ENCODE measurements at regions not wholly inside any gene's neighbourhood (a gene's known extent, or its start where the extent isn't known, plus 50 kb on each side); places are given as distances from the start of the nearest gene placed in this dataset.

DNA sequence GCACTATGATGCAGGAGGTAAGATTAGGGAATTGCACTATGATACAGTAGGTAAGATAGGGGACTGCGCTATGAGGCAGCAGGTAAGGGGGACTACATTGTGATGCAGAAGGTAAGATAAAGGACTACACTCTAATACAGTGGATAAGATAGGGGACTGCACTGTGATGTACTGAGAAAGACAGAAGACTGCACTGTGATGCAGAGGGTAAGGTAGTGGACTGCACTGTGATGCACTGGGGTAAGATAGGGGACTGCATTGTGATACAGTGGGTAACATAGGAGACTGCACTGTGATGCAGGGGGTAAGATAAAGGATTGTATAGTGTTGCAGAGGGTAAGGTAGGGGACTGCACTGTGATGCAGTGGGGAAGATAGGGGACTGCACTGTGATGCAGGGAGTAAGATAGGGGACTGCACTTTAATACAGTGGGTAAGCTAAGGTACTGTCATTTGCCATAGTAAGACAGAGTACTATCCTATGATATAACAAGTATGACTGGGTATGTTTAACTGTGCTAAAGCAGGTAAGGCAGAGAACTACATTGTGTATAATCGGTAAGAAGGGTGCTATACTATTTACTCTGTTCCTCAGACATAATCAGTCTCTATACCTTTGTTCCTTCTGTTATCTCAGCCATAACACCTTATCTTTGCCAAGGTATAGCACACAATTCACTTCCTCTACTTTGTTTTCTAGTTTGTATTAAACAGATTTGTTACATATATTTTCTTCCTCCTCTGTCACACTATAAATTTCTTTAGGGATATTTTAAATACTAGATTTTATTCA lies 208.5 kb downstream of the BARHL2 start:
- DNase-seq (ENCODE audit: low read depth in 1 of 2, low spot score in 1 of 2) (no peak), FAIRE-seq (no peak), ATAC-seq (0 out of 6 replicates have a peak, but pooled peaks of 1 of the 2 experiments have one; percentile 30)
- Histone ChIP-seq H3K27ac (no peak overlapping the region), H3K4me3 (no peak overlapping the region), H3K4me1 (no peaks in the 10 kb centered on the region), H3K9me3 (no peaks in the 10 kb centered on the region), H3K4me2 (no peak overlapping the region)
- ChIA-PET POLR2A (no interaction called here), CTCF (interaction anchor here (1.1 kb wide), 1 partner anchor 522 kb away, joined by 3 read pairs; no protein-coding TSS in a partner anchor)
- 0% methylated on average over 2 of the region's 2 CpGs for WGBS (ENCODE audit: missing lambda C conversion rate)
- TF ChIP-seq, protein P1, sequence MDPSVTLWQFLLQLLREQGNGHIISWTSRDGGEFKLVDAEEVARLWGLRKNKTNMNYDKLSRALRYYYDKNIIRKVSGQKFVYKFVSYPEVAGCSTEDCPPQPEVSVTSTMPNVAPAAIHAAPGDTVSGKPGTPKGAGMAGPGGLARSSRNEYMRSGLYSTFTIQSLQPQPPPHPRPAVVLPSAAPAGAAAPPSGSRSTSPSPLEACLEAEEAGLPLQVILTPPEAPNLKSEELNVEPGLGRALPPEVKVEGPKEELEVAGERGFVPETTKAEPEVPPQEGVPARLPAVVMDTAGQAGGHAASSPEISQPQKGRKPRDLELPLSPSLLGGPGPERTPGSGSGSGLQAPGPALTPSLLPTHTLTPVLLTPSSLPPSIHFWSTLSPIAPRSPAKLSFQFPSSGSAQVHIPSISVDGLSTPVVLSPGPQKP (IDR thresholded peaks at IDR 0.05; ENCODE audit: low read depth, low read length) = no peak
- TF ChIP-seq KDM1A (IDR thresholded peaks at IDR 0.05; ENCODE audit: low read depth) = no peak
- TF ChIP-seq EP300 (IDR thresholded peaks at IDR 0.05) = no peak
- no peak for TF ChIP-seq CBX8 (IDR thresholded peaks at IDR 0.05)
- TF ChIP-seq JUNB (IDR thresholded peaks at IDR 0.05) = no peak
- no peak for TF ChIP-seq ZSCAN20 (CRISPR knock-in tag; IDR thresholded peaks at IDR 0.05)
- no peak for TF ChIP-seq FOSL2 (IDR thresholded peaks at IDR 0.05)
- TF ChIP-seq FOSL2 (CRISPR knock-in tag; IDR thresholded peaks at IDR 0.05) = no peak
- TF ChIP-seq EHMT2 (IDR thresholded peaks at IDR 0.05; ENCODE audit: low read depth) = no peak
- no peak for TF ChIP-seq CBX2 (IDR thresholded peaks at IDR 0.05; ENCODE audit: borderline replicate concordance, low read depth)
- no peak for TF ChIP-seq HEYL (CRISPR knock-in tag; IDR thresholded peaks at IDR 0.05)
- TF ChIP-seq SREBF2 (IDR thresholded peaks at IDR 0.05) = no peak

- Histone ChIP-seq H3K4me1 (no peaks in the 10 kb centered on the region), H3K4me3 (no peak overlapping the region), H3K27ac (no peak overlapping the region), H3K9me3 (no peaks in the 10 kb centered on the region), H3K4me2 (no peak overlapping the region)
- CTCF ChIA-PET = no interaction called here
- POLR2A ChIA-PET = no interaction called here
- DNase-seq (ENCODE audit: low read depth in 1 of 2, low spot score in 1 of 2) (no peak), FAIRE-seq (no peak), ATAC-seq (no peak)
- TF ChIP-seq ZC3H11A (IDR thresholded peaks at IDR 0.05) = no peak
- WGBS (ENCODE audit: missing lambda C conversion rate) = 10% methylated on average over 5 of the region's 5 CpGs
These were observed 209.9 kb downstream of the BARHL2 start for GRCh38 chr1:90507173-90507572.

DNA sequence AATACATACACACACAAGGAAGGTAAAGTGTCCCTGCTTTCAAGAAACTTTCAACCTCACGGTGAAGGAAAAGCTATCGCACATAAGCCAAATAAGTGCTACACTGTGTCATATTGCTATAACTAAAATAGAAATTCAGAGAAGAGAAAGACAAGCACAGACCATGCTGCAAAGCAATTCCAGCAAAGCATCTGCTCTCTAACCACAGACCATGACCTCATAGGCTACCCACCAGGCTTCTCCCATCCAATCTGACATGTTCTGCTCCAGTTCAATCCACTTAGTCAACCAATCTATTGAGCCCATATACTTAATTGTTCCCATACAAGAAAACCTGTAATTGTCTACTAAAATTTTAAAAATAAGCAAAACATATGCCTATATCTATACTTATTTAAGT lies 211.3 kb downstream of the BARHL2 start:
- ATAC-seq (no peak), FAIRE-seq (no peak), DNase-seq (ENCODE audit: low read depth in 1 of 2, low spot score in 1 of 2) (no peak)
- Histone ChIP-seq H3K4me2 (no peak overlapping the region), H3K27ac (no peak overlapping the region), H3K4me3 (no peak overlapping the region), H3K4me1 (no peaks in the 10 kb centered on the region), H3K9me3 (no peaks in the 10 kb centered on the region)
- 54% methylated on average over 2 of the region's 2 CpGs for WGBS (ENCODE audit: missing lambda C conversion rate)
- CTCF ChIA-PET = no interaction called here
- TF ChIP-seq CBX2 (IDR thresholded peaks at IDR 0.05; ENCODE audit: borderline replicate concordance, low read depth) = no peak
- TF ChIP-seq JUN (IDR thresholded peaks at IDR 0.05) = no peak
- POLR2A ChIA-PET = no interaction called here

- ChIA-PET POLR2A (no interaction called here), CTCF (no interaction called here)
- 0% methylated on average over 1 of the region's 1 CpG for WGBS (ENCODE audit: missing lambda C conversion rate)
- no peaks in the 10 kb centered on the region for H3K4me1 ChIP-seq
- TF ChIP-seq HOXB5 (CRISPR knock-in tag; IDR thresholded peaks at IDR 0.05) (no peak), FOSB (CRISPR knock-in tag; IDR thresholded peaks at IDR 0.05) (no peak), TFCP2L1 (CRISPR knock-in tag; IDR thresholded peaks at IDR 0.05) (no peak), CBX8 (IDR thresholded peaks at IDR 0.05) (no peak), EP300 (IDR thresholded peaks at IDR 0.05) (no peak), TP53 (CRISPR knock-in tag; IDR thresholded peaks at IDR 0.05) (no peak), ZNF302 (CRISPR knock-in tag; IDR thresholded peaks at IDR 0.05) (no peak)
- TF ChIP-seq, protein P2, sequence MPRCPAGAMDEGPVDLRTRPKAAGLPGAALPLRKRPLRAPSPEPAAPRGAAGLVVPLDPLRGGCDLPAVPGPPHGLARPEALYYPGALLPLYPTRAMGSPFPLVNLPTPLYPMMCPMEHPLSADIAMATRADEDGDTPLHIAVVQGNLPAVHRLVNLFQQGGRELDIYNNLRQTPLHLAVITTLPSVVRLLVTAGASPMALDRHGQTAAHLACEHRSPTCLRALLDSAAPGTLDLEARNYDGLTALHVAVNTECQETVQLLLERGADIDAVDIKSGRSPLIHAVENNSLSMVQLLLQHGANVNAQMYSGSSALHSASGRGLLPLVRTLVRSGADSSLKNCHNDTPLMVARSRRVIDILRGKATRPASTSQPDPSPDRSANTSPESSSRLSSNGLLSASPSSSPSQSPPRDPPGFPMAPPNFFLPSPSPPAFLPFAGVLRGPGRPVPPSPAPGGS (IDR thresholded peaks at IDR 0.05) = no peak
- no peaks in the 10 kb centered on the region for H3K9me3 ChIP-seq
- no peak overlapping the region for H3K4me2 ChIP-seq
- no peak for DNase-seq (ENCODE audit: low read depth in 1 of 2, low spot score in 1 of 2)
- no peak overlapping the region for H3K27ac ChIP-seq
- no peak for FAIRE-seq
- ATAC-seq = no peak
- no peak overlapping the region for H3K4me3 ChIP-seq
These were observed 212.6 kb downstream of the BARHL2 start for GRCh38 chr1:90504509-90504908.
